ENCODE measurements at regions not wholly inside any gene's neighbourhood (a gene's known extent, or its start where the extent isn't known, plus 50 kb on each side); places are given as distances from the start of the nearest gene placed in this dataset.

GRCh38 chr3:104102386-104102785 lies 1264.3 kb upstream of the ALCAM start:
- peak in 3 of 4 donors; percentile 30 to 48 (median 43) for DNase-seq
- peak; percentile 35 for ATAC-seq

GRCh38 chr3:104106276-104106675 lies 1260.4 kb upstream of the ALCAM start:
- Histone ChIP-seq H3K9me3 (no peaks in the 10 kb centered on the region), H3K27me3 (no peaks in the 10 kb centered on the region), H3K4me3 (no peak overlapping the region), H3K36me3 (replicated peaks in 1 of 2; ENCODE audit: insufficient read depth in 1 of 2, low read depth in 2 of 2) (no peaks in the 10 kb centered on the region), H3K27ac (no peak overlapping the region), H3K4me1 (no peaks in the 10 kb centered on the region)
- DNase-seq, result no peak
- intact Hi-C loops (cut with DNase I), result no loop called here
- TF ChIP-seq, protein P1, sequence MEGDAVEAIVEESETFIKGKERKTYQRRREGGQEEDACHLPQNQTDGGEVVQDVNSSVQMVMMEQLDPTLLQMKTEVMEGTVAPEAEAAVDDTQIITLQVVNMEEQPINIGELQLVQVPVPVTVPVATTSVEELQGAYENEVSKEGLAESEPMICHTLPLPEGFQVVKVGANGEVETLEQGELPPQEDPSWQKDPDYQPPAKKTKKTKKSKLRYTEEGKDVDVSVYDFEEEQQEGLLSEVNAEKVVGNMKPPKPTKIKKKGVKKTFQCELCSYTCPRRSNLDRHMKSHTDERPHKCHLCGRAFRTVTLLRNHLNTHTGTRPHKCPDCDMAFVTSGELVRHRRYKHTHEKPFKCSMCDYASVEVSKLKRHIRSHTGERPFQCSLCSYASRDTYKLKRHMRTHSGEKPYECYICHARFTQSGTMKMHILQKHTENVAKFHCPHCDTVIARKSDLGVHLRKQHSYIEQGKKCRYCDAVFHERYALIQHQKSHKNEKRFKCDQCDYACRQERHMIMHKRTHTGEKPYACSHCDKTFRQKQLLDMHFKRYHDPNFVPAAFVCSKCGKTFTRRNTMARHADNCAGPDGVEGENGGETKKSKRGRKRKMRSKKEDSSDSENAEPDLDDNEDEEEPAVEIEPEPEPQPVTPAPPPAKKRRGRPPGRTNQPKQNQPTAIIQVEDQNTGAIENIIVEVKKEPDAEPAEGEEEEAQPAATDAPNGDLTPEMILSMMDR (IDR thresholded peaks at IDR 0.05), result no peak
- TF ChIP-seq POLR2A (IDR thresholded peaks at IDR 0.05), result no peak
- no peak for ATAC-seq
- whole genome bisulfite sequencing, 2 donors, result 20 to 31% methylated on average over 3 of the region's 3 CpGs

More at GRCh38 chr3:104102386-104102785, 1264.3 kb upstream of the ALCAM start:
- 0 to 9% methylated on average over 3 of the region's 3 CpGs for WGBS, 2 donors
- TF ChIP-seq, protein P1 (IDR thresholded peaks at IDR 0.05), result peak; percentile 17 to 59 (median 47)
- no peak for TF ChIP-seq POLR2A (IDR thresholded peaks at IDR 0.05)
- intact Hi-C loops (cut with DNase I), result no loop called here
- Histone ChIP-seq H3K36me3 (replicated peaks in 1 of 2; ENCODE audit: insufficient read depth in 1 of 2, low read depth in 2 of 2) (no peaks in the 10 kb centered on the region), H3K27me3 (no peaks in the 10 kb centered on the region), H3K27ac (no peak overlapping the region), H3K9me3 (no peaks in the 10 kb centered on the region), H3K4me3 (no peak overlapping the region), H3K4me1 (no peaks in the 10 kb centered on the region)

DNA sequence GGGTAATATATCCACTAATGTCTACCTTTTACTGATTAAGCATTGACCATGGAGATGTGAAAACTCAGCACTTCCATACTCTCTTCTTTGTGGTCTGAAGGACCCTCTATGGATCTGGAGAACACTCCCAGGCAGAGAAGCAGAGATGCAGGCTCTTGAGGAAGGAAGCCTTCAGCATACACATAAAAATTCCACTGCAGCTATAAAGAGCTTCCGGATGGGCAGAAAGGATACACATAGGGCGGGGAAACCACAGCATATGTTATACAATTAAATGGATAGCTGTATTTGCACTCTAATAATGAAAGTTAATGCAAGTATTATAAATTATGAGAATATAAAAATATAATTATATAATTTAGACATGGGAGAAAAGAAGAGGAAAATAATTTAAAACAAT lies 1258.2 kb upstream of the ALCAM start:
- Histone ChIP-seq H3K4me3 (no peak overlapping the region), H3K9me3 (no peaks in the 10 kb centered on the region), H3K36me3 (replicated peaks in 1 of 2; ENCODE audit: insufficient read depth in 1 of 2, low read depth in 2 of 2) (no peaks in the 10 kb centered on the region), H3K4me1 (no peaks in the 10 kb centered on the region), H3K27me3 (no peaks in the 10 kb centered on the region), H3K27ac (no peak overlapping the region)
- DNase-seq, result no peak
- 81 to 91% methylated on average over 2 of the region's 2 CpGs for WGBS, 2 donors
- intact Hi-C loops (cut with DNase I), result no loop called here
- no peak for TF ChIP-seq POLR2A (IDR thresholded peaks at IDR 0.05)
- TF ChIP-seq, protein P1 (IDR thresholded peaks at IDR 0.05), result no peak
- no peak for ATAC-seq

- ATAC-seq, result no peak
- no peaks in the 10 kb centered on the region for H3K4me1 ChIP-seq
- intact Hi-C loops (cut with DNase I), result no loop called here
Measured at GRCh38 chr3:104126463-104126862, 1240.2 kb upstream of the ALCAM start.

More at GRCh38 chr3:104126463-104126862, 1240.2 kb upstream of the ALCAM start:
- no peaks in the 10 kb centered on the region for H3K27me3 ChIP-seq
- H3K27ac ChIP-seq, result no peak overlapping the region
- H3K4me3 ChIP-seq, result no peak overlapping the region
- WGBS, 2 donors, result 81 to 88% methylated on average over 2 to 4 of the region's 4 CpGs
- H3K9me3 ChIP-seq, result no peaks in the 10 kb centered on the region
- no peak for DNase-seq
- TF ChIP-seq, protein P1 (IDR thresholded peaks at IDR 0.05), result no peak
- TF ChIP-seq POLR2A (IDR thresholded peaks at IDR 0.05), result no peak
- no peaks in the 10 kb centered on the region for H3K36me3 ChIP-seq (replicated peaks in 1 of 2; ENCODE audit: insufficient read depth in 1 of 2, low read depth in 2 of 2)

Measured in body of pancreas (tissue), 4 donors.